ENCODE measurements at regions not wholly inside any gene's neighbourhood (a gene's known extent, or its start where the extent isn't known, plus 50 kb on each side); places are given as distances from the start of the nearest gene placed in this dataset.

- TF ChIP-seq NFYA (IDR thresholded peaks at IDR 0.05; ENCODE audit: borderline replicate concordance, low read depth, low read length) (no peak), PBX3 (IDR thresholded peaks at IDR 0.05; ENCODE audit: insufficient replicate concordance, low read depth, low read length) (no peak), BCL11A (IDR thresholded peaks at IDR 0.05; ENCODE audit: low read depth, low read length) (no peak), USF1 (IDR thresholded peaks at IDR 0.05; ENCODE audit: borderline replicate concordance, extremely low read length, insufficient read depth, low read depth, low read length) (no peak), HDAC6 (IDR thresholded peaks at IDR 0.05; ENCODE audit: unreplicated experiment) (no peak)
Observed at GRCh38 chr3:153331676-153332075, 169.7 kb downstream of the RAP2B start (continued).

GRCh38 chr3:153334558-153334957, 172.5 kb downstream of the RAP2B start:
- Histone ChIP-seq H3K27ac (ENCODE audit: control insufficient read depth, insufficient read depth) (no peak overlapping the region), H3K27me3 (replicated peaks in 1 of 2; ENCODE audit: control insufficient read depth in 2 of 2, insufficient read depth in 2 of 2, low read length in 1 of 2) (no peaks in the 10 kb centered on the region), H3K36me3 (ENCODE audit: control insufficient read depth in 2 of 2, insufficient read depth in 2 of 2, low read length in 1 of 2) (no peaks in the 10 kb centered on the region), H3K9ac (ENCODE audit: control insufficient read depth, insufficient read depth, low read length) (no peak overlapping the region), H2AFZ (ENCODE audit: control insufficient read depth, low read depth, low read length) (no peak overlapping the region), H3K9me3 (replicated peaks; ENCODE audit: control insufficient read depth, insufficient read depth, low read length) (no peaks in the 10 kb centered on the region), H3K79me2 (ENCODE audit: control insufficient read depth, insufficient read depth, low read length) (no peaks in the 10 kb centered on the region), H4K20me1 (ENCODE audit: control insufficient read depth, insufficient read depth) (no peaks in the 10 kb centered on the region), H3K4me1 (ENCODE audit: control insufficient read depth, insufficient read depth, low read length) (no peaks in the 10 kb centered on the region), H3K4me3 (no peak overlapping the region), H3K4me2 (ENCODE audit: control insufficient read depth, insufficient read depth) (no peak overlapping the region)
- BruUV-seq (replicated peaks) = no TSS peak
- ChIA-PET SMC1A (ENCODE audit: uncharacterized antibody, unreplicated experiment) (interaction anchor here (1.5 kb wide), 1 partner anchor 14 kb away, joined by 3 read pairs; no protein-coding TSS in a partner anchor), CTCF (no interaction called here), RAD21 (ENCODE audit: unreplicated experiment) (no interaction called here), POLR2A (no interaction called here)
- 92% methylated on average over 1 of the region's 1 CpG for WGBS (ENCODE audit: insufficient coverage, insufficient replicate concordance, low lambda C conversion rate, missing lambda C conversion rate)
- TF ChIP-seq ZNF217 (IDR thresholded peaks at IDR 0.05) = no peak
- no peak for TF ChIP-seq PRDM15 (CRISPR knock-in tag; IDR thresholded peaks at IDR 0.05)
- ATAC-seq = no peak
- no peak for FAIRE-seq
- intact Hi-C loops (cut with micrococcal nuclease; ENCODE audit: unreplicated experiment) (no loop called here), in situ Hi-C loops (cut with MboI) (no loop called here)
- DNase-seq (ENCODE audit: low read depth, low spot score) = no peak

Data from GM12878 (cell line).